ENCODE measurements at regions not wholly inside any gene's neighbourhood (a gene's known extent, or its start where the extent isn't known, plus 50 kb on each side); places are given as distances from the start of the nearest gene placed in this dataset.

DNA sequence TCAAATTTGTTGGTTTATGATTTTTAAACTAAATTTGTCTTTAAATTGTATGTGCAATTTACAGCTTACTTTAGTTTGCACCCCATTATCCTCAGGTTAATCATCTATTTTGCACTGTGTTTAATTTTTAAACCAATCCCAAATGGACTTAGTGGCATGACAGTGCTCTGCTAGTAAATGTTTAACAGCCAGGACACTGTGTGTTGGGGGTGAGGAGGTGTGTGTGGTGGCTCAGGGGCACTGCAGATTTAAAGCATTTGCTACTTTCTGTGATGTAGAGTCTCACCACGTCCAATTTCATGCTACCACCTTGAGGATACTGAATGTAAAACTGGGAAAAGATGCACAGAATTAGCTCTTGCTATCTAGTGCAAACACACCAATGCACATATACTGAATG lies 225.7 kb downstream of the HAO1 start:
- no peaks in the 10 kb centered on the region for H3K36me3 ChIP-seq
- ATAC-seq: no peak
- H3K4me1 ChIP-seq: no peaks in the 10 kb centered on the region
- TF ChIP-seq, protein P1, sequence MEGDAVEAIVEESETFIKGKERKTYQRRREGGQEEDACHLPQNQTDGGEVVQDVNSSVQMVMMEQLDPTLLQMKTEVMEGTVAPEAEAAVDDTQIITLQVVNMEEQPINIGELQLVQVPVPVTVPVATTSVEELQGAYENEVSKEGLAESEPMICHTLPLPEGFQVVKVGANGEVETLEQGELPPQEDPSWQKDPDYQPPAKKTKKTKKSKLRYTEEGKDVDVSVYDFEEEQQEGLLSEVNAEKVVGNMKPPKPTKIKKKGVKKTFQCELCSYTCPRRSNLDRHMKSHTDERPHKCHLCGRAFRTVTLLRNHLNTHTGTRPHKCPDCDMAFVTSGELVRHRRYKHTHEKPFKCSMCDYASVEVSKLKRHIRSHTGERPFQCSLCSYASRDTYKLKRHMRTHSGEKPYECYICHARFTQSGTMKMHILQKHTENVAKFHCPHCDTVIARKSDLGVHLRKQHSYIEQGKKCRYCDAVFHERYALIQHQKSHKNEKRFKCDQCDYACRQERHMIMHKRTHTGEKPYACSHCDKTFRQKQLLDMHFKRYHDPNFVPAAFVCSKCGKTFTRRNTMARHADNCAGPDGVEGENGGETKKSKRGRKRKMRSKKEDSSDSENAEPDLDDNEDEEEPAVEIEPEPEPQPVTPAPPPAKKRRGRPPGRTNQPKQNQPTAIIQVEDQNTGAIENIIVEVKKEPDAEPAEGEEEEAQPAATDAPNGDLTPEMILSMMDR (IDR thresholded peaks at IDR 0.05): no peak
- intact Hi-C loops (cut with DNase I): no loop called here
- DNase-seq: no peak
- no peak overlapping the region for H3K27ac ChIP-seq
- H3K4me3 ChIP-seq: no peak overlapping the region
- no peaks in the 10 kb centered on the region for H3K27me3 ChIP-seq (ENCODE audit: low read depth)
- no peaks in the 10 kb centered on the region for H3K9me3 ChIP-seq

DNA sequence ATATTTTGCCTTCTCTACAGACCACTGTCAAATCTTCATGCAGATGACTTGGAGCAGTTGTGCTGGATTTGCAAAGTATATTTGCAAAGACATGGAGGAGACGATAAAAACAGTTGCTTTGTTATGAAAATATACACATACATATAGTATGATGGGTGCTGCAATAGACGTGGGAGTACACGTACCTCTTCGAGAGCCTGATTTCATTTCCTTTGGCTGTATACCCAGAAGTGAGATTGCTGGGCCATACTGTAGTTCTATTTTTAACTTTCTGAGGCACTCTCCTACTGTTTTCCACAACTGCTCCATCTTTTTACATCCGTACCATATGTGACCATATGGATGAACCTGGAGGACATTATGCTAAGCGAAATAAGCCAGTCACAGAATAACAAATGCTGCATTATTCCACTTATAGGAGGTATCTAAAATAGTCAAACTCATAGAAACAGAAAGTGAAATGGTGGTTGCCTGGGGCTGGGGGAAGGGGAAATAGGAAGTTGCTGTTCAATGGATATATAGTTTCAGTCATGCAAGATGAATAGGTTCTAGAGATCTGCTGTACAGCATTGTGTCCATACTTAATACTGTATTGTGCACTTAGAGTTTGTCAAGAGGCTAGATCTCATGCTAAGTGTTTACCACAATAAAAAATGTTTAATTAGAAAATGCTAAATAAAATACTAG lies 223.8 kb downstream of the HAO1 start:
- intact Hi-C loops (cut with DNase I): no loop called here
- DNase-seq: no peak

DNA sequence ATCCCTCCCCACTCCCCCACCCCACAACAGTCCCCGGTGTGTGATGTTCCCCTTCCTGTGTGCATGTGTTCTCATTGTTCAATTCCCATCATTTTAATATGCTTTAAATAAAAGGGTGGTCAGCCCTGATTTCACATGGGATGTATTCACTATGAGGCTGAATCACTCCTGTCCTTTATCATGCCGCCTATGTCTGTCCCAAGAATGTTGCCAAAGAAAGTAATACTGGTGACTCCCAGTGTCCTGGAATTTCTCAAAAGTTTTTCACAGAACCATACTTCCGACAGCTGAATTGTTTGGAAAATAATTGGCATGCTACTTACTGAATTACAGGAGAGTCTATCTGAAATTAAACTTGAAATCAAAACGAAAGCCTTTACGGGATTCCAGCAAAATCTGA lies 217.7 kb downstream of the HAO1 start:
- no peaks in the 10 kb centered on the region for H3K36me3 ChIP-seq
- ATAC-seq (no peak), DNase-seq (no peak)
- H3K27me3 ChIP-seq (ENCODE audit: low read depth): no peaks in the 10 kb centered on the region
- no peak overlapping the region for H3K27ac ChIP-seq
- H3K9me3 ChIP-seq: no peaks in the 10 kb centered on the region
- intact Hi-C loops (cut with DNase I): no loop called here
- TF ChIP-seq, protein P1 (IDR thresholded peaks at IDR 0.05): no peak
- H3K4me3 ChIP-seq: no peak overlapping the region
- no peaks in the 10 kb centered on the region for H3K4me1 ChIP-seq

More for the DNA sequence above, 223.8 kb downstream of the HAO1 start:
- no peak overlapping the region for H3K4me3 ChIP-seq
- TF ChIP-seq, protein P1 (IDR thresholded peaks at IDR 0.05): no peak
- no peaks in the 10 kb centered on the region for H3K27me3 ChIP-seq (ENCODE audit: low read depth)
- no peak for ATAC-seq
- no peaks in the 10 kb centered on the region for H3K36me3 ChIP-seq
- no peaks in the 10 kb centered on the region for H3K4me1 ChIP-seq
- no peaks in the 10 kb centered on the region for H3K9me3 ChIP-seq
- H3K27ac ChIP-seq: no peak overlapping the region

DNA sequence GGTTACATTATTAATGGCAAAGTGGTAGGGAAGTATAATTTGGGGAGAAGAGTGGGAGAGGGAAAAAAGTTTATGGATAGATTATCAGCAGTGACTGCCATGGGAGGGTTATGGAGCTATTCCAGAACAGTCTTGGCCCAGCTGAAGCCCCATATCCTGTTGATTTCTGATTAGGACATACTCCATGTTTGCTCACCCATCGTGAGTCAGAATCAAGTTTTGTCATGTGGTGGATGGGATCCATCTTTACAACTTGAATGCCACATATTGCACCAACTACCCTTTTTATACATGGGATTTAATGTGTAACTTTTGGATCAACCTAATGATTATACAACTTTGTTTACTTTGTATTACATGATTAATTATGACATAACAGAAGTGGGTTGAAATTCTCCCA lies 217.0 kb downstream of the HAO1 start:
- Histone ChIP-seq H3K36me3 (no peaks in the 10 kb centered on the region), H3K27ac (no peak overlapping the region), H3K27me3 (ENCODE audit: low read depth) (no peaks in the 10 kb centered on the region), H3K9me3 (no peaks in the 10 kb centered on the region), H3K4me1 (no peaks in the 10 kb centered on the region), H3K4me3 (no peak overlapping the region)
- ATAC-seq: no peak
- intact Hi-C loops (cut with DNase I): no loop called here
- TF ChIP-seq, protein P1 (IDR thresholded peaks at IDR 0.05): no peak
- no peak for DNase-seq

- Histone ChIP-seq H3K27me3 (ENCODE audit: low read depth) (no peaks in the 10 kb centered on the region), H3K36me3 (no peaks in the 10 kb centered on the region), H3K27ac (no peak overlapping the region), H3K4me1 (no peaks in the 10 kb centered on the region), H3K4me3 (no peak overlapping the region), H3K9me3 (no peaks in the 10 kb centered on the region)
- DNase-seq (no peak), ATAC-seq (no peak)
- intact Hi-C loops (cut with DNase I): no loop called here
- TF ChIP-seq, protein P1 (IDR thresholded peaks at IDR 0.05): no peak
Measured at GRCh38 chr20:7728338-7728737, 211.9 kb downstream of the HAO1 start.
